Neural cell (in vitro differentiated cells): ENCODE measurements at regions not wholly inside any gene's neighbourhood (a gene's known extent, or its start where the extent isn't known, plus 50 kb on each side); places are given as distances from the start of the nearest gene placed in this dataset.

Source experiments
- EP300 ChIP-seq: fragments of 450-650 bp; conservative IDR thresholded peaks from 2 replicates; pipeline ENCODE4 v1.6.1; 2014; ENCODE audit warnings: antibody characterized with exemption, mild to moderate bottlenecking, moderate library complexity; ENCODE audit not compliant: poor library complexity, severe bottlenecking
- EZH2 ChIP-seq: fragments of 200-600, 300-800 bp; shearing (Covaris generic), sonication (generic); IDR thresholded peaks from 2 replicates; pipeline ENCODE4 v1.6.1; 2014; ENCODE audit warnings: antibody characterized with exemption, low read length, borderline replicate concordance, mild to moderate bottlenecking; ENCODE audit not compliant: insufficient read depth, poor library complexity, severe bottlenecking
- MXI1 ChIP-seq: fragments of 450-650 bp; conservative IDR thresholded peaks from 2 replicates; pipeline ENCODE4 v1.6.1; 2014; ENCODE audit warnings: antibody characterized with exemption, mild to moderate bottlenecking; ENCODE audit not compliant: poor library complexity, severe bottlenecking
- POLR2AphosphoS5 ChIP-seq: IDR thresholded peaks from 2 replicates; pipeline ENCODE4 v1.6.1; 2012
- RAD21 ChIP-seq: fragments of 450-650 bp; conservative IDR thresholded peaks from 2 replicates; pipeline ENCODE4 v1.6.1; 2014; ENCODE audit warnings: antibody characterized with exemption, mild to moderate bottlenecking, moderate library complexity
- SMC3 ChIP-seq: fragments of 450-650 bp; conservative IDR thresholded peaks from 2 replicates; pipeline ENCODE4 v1.6.1; 2014; ENCODE audit warnings: antibody characterized with exemption, mild to moderate bottlenecking, moderate library complexity; ENCODE audit not compliant: poor library complexity
- TAF1 ChIP-seq: IDR thresholded peaks from 2 replicates; pipeline ENCODE4 v1.6.1; 2012; ENCODE audit warnings: low read depth
- TF ChIP-seq, protein P1 (sequence below): fragments of 450-650 bp; IDR thresholded peaks from 2 replicates; pipeline ENCODE4 v1.5.1; 2014; ENCODE audit warnings: antibody characterized with exemption, mild to moderate bottlenecking, moderate library complexity; ENCODE audit not compliant: poor library complexity, severe bottlenecking
- TF ChIP-seq, protein P2 (sequence below): IDR thresholded peaks from 2 replicates; pipeline ENCODE4 v1.6.1; 2012; ENCODE audit warnings: borderline replicate concordance

DNA sequence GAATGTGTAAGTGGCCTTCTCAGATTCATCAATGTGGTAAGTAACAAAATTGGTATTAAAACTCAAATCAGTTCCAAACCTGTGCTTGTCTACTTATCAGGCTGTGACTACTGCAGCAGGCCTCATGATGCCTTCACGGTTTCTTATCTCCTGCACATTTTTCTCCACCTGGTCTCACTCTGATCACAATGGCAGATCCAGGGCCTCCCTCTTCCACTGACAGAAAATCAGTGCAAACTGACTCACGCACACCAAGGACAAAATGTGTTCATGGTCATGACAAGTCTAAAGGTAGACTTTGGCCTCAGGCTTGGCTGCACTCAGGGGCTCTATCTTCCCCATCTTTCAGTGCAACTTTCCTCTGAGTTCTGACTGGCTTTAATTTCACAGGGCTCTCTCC, 56.7 kb upstream of the ATP1A1 start:
- TF ChIP-seq, protein P1, sequence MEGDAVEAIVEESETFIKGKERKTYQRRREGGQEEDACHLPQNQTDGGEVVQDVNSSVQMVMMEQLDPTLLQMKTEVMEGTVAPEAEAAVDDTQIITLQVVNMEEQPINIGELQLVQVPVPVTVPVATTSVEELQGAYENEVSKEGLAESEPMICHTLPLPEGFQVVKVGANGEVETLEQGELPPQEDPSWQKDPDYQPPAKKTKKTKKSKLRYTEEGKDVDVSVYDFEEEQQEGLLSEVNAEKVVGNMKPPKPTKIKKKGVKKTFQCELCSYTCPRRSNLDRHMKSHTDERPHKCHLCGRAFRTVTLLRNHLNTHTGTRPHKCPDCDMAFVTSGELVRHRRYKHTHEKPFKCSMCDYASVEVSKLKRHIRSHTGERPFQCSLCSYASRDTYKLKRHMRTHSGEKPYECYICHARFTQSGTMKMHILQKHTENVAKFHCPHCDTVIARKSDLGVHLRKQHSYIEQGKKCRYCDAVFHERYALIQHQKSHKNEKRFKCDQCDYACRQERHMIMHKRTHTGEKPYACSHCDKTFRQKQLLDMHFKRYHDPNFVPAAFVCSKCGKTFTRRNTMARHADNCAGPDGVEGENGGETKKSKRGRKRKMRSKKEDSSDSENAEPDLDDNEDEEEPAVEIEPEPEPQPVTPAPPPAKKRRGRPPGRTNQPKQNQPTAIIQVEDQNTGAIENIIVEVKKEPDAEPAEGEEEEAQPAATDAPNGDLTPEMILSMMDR = no peak
- no peak for TF ChIP-seq EP300
- TF ChIP-seq TAF1 = no peak
- TF ChIP-seq EZH2 = no peak
- TF ChIP-seq, protein P2, sequence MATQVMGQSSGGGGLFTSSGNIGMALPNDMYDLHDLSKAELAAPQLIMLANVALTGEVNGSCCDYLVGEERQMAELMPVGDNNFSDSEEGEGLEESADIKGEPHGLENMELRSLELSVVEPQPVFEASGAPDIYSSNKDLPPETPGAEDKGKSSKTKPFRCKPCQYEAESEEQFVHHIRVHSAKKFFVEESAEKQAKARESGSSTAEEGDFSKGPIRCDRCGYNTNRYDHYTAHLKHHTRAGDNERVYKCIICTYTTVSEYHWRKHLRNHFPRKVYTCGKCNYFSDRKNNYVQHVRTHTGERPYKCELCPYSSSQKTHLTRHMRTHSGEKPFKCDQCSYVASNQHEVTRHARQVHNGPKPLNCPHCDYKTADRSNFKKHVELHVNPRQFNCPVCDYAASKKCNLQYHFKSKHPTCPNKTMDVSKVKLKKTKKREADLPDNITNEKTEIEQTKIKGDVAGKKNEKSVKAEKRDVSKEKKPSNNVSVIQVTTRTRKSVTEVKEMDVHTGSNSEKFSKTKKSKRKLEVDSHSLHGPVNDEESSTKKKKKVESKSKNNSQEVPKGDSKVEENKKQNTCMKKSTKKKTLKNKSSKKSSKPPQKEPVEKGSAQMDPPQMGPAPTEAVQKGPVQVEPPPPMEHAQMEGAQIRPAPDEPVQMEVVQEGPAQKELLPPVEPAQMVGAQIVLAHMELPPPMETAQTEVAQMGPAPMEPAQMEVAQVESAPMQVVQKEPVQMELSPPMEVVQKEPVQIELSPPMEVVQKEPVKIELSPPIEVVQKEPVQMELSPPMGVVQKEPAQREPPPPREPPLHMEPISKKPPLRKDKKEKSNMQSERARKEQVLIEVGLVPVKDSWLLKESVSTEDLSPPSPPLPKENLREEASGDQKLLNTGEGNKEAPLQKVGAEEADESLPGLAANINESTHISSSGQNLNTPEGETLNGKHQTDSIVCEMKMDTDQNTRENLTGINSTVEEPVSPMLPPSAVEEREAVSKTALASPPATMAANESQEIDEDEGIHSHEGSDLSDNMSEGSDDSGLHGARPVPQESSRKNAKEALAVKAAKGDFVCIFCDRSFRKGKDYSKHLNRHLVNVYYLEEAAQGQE = no peak
- no peak for TF ChIP-seq SMC3
- no peak for TF ChIP-seq POLR2AphosphoS5
- TF ChIP-seq MXI1 = no peak
- TF ChIP-seq RAD21 = no peak
